ENCODE measurements at regions not wholly inside any gene's neighbourhood (a gene's known extent, or its start where the extent isn't known, plus 50 kb on each side); places are given as distances from the start of the nearest gene placed in this dataset.

DNA sequence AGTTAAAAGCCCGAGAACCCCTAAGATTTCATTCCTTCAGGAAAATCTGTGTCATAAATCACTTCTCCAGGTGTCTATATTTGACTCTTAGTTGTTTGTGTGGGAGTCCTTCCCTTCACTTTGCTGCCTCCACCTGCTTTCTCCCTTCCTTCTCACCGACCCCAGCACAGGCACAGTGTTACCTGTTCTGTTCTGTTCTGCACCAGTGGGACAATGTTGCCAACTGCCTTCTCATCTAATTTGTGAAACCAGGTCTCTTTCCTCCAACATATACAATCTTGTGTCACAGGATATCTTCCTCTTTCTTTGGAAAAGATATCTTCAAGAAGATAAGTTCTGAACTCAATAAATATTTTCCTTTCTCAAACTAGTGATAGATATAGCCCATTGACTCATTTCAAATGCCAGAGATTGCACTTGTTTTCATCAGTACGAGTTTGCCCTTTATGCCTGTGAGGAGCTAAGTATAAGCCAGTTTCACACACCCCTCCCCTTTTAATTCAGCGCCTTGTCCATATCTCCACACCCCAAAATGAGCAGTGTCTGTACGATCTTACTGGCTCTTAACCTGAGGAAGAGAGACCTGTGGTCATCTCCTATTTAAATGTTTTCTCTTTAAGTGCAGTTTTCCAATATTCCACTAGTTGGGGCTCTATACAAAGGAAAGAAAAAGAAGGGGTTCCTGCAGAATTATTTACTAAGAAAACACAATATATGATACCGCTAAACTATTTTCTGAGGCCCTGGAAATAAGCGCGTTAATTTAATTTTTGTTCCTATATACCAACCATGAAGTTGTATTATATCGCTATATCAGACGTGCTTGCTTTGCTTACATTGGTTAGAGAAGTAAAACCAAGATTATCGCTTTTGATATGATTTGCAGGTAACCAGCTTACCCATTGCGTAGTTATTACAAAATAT is 81.6 kb upstream of the PREP start:
- TF ChIP-seq, protein P1, sequence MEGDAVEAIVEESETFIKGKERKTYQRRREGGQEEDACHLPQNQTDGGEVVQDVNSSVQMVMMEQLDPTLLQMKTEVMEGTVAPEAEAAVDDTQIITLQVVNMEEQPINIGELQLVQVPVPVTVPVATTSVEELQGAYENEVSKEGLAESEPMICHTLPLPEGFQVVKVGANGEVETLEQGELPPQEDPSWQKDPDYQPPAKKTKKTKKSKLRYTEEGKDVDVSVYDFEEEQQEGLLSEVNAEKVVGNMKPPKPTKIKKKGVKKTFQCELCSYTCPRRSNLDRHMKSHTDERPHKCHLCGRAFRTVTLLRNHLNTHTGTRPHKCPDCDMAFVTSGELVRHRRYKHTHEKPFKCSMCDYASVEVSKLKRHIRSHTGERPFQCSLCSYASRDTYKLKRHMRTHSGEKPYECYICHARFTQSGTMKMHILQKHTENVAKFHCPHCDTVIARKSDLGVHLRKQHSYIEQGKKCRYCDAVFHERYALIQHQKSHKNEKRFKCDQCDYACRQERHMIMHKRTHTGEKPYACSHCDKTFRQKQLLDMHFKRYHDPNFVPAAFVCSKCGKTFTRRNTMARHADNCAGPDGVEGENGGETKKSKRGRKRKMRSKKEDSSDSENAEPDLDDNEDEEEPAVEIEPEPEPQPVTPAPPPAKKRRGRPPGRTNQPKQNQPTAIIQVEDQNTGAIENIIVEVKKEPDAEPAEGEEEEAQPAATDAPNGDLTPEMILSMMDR (conservative IDR thresholded peaks at IDR 0.05) = peak; percentile 97
- TF ChIP-seq EZH2 (IDR thresholded peaks at IDR 0.05; ENCODE audit: low read depth) = no peak

Data from PC-9 (cell line).